ENCODE measurements at regions not wholly inside any gene's neighbourhood (a gene's known extent, or its start where the extent isn't known, plus 50 kb on each side); places are given as distances from the start of the nearest gene placed in this dataset.

DNA sequence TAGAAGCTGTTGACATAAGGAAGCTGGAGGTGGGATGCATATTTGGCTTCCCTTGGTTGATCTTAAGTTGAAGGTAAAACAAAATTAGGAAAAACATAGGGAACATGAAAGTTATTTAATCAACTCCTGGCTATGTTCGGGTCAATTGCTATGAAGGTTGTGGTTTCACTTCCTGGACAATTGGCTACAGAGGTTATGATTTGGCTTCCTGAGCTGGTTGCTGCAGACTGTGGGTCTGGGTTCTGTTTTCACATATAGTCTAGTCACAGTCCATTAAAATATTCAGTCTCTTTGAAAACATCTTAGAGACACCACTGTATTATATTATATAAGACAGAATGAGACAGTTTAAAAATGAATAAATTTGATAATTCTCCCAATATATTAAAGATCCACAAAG, 895.2 kb upstream of the USP15 start:
- H3K27me3 ChIP-seq = no peaks in the 10 kb centered on the region
- H3K4me1 ChIP-seq = no peaks in the 10 kb centered on the region
- no peak overlapping the region for H3K27ac ChIP-seq
- no peak overlapping the region for H3K4me3 ChIP-seq
- H3K36me3 ChIP-seq = no peaks in the 10 kb centered on the region
- H3K9me3 ChIP-seq (replicated peaks) = no peaks in the 10 kb centered on the region
- DNase-seq = no peak

DNA sequence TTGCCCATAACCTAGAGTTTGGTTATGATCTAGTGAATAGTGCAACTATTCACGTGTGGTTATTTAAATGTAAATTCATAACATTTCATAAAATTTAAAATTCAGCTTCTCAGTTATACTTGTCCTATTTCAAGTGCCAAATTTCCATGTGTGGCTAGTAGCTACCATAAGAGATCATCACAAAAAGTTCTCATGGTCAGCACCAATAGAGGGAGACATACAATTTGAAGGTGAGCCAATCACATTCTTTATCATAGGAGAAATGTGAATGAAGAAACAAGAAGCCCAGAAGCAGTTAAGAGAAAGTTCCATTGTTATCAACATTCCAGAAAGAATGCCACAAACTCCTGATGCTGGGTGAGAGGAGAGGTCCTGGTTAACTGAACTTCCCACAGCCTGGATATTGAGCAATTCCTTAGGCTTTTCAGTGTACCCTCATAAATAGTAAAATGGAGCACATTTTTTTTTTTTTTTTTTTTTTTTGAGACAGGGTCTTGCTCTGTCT, 892.9 kb upstream of the USP15 start:
- H3K4me3 ChIP-seq = no peak overlapping the region
- no peak overlapping the region for H3K27ac ChIP-seq
- H3K4me1 ChIP-seq = no peaks in the 10 kb centered on the region
- H3K27me3 ChIP-seq = no peaks in the 10 kb centered on the region
- no peaks in the 10 kb centered on the region for H3K9me3 ChIP-seq (replicated peaks)
- peak in 1 of 2 experiments; percentile 1 for DNase-seq
- H3K36me3 ChIP-seq = no peaks in the 10 kb centered on the region

DNA sequence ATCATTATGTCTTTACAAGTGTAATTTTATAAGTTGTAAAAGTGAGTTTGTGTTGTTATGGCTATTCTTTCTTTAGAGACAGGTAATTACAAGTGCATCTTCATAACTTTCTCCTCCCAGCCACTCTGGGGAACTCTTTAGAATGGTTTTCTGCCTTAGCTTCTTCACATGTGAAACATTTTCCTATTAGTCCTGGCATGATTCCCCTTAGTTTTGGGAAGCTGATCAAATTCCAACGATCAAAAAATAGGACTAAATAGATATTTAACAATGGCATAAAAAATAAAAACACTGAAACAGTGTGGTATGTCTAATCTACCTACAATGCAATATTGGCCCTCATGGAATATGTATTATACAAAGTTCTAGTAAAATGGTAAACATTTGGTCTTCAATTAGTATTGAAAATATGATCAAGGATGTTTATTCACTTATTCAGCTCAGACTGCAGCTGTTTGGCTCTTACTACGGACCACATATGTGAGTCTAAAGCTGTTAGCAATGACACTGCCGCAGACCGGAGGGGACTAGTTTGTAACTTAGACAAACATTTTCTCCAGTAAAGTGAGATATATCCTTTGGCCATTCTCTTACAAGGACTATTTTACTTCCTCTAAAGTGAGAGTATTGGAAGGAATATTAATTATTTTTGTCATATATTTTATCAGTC, 890.8 kb upstream of the USP15 start:
- no peaks in the 10 kb centered on the region for H3K27me3 ChIP-seq
- no peaks in the 10 kb centered on the region for H3K9me3 ChIP-seq (replicated peaks)
- no peaks in the 10 kb centered on the region for H3K36me3 ChIP-seq
- no peak overlapping the region for H3K4me3 ChIP-seq
- DNase-seq = no peak
- no peaks in the 10 kb centered on the region for H3K4me1 ChIP-seq
- H3K27ac ChIP-seq = no peak overlapping the region

DNA sequence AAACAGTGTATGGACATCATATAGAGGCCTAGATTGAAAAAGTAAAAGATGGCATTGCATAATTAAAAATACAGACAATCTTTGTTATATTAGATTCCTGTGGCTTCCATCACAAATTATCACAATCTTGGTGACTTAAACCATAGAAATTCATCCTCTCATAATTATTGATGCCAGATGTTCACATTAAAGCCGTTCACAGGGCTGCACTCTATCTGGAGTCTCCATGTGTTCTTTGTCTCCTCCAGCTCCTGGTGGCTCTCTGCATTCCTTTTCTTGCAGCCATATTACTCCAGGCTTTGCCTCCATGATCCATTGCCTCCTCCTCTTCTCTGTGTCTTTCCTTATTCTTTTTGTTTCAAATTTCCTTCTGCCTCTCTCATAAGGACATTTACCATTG, 875.7 kb upstream of the USP15 start:
- no peaks in the 10 kb centered on the region for H3K9me3 ChIP-seq (replicated peaks)
- no peaks in the 10 kb centered on the region for H3K4me1 ChIP-seq
- DNase-seq = no peak
- H3K4me3 ChIP-seq = no peak overlapping the region
- H3K36me3 ChIP-seq = no peaks in the 10 kb centered on the region
- no peaks in the 10 kb centered on the region for H3K27me3 ChIP-seq
- no peak overlapping the region for H3K27ac ChIP-seq

DNA sequence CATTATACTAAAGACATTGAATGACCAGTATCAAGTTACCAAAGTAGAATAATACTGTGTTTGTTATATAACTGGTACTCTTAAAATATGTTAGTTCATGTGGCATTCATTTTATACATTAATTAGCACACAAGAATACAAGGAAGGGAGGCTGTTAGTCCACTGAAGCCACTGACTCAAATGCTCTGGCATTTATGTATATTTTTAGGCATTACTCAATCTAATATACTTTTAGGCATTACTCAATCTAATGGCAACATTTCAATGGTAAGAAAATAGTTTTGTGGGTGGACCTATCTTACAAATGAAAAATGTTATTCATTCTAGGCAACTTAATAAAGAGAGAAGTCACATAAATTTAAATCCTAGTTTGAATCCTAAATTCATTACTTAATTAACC, 874.4 kb upstream of the USP15 start:
- Histone ChIP-seq H3K27ac (no peak overlapping the region), H3K36me3 (no peaks in the 10 kb centered on the region), H3K4me3 (no peak overlapping the region), H3K27me3 (no peaks in the 10 kb centered on the region), H3K4me1 (no peaks in the 10 kb centered on the region), H3K9me3 (replicated peaks) (no peaks in the 10 kb centered on the region)
- DNase-seq = no peak

DNA sequence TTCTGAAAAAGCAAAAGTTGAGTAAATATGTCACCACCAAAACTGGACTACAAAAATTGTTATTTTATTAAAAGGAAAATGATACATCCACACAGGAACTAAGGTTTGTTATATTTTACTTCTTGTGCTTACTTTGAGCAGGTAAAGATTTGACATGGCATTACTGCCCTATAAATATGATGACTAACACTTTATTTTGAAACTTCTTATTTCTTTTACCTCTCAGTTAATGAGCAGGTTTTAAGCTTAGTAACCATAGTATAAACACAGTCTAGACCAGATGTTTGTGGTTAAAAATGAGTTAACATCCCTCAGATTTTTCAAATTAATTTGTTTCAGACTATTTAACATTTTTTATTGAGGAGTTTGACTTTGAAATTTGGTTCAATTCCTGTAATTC, 862.5 kb upstream of the USP15 start:
- Histone ChIP-seq H3K9me3 (replicated peaks) (no peaks in the 10 kb centered on the region), H3K4me1 (no peaks in the 10 kb centered on the region), H3K27ac (no peak overlapping the region), H3K36me3 (no peaks in the 10 kb centered on the region), H3K4me3 (no peak overlapping the region), H3K27me3 (no peaks in the 10 kb centered on the region)
- no peak for DNase-seq

DNA sequence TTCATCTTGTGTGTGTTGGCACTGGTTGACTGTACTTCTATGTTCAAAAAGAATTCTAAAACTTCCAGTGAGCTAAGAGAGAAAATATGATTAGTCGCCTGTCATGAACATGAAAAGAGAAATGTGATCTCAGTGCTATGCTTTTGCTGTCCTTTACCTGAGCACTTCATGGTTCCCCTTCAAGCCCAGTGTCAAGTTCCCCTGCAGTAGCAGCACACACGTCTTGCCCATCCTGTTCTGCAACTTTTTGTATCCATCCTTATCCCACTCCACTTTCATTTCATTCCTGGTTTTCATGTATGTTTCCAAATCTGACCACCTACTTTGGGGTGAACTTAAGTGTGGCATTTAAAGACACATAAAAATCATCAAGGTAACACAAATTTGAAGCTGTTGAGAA, 848.0 kb upstream of the USP15 start:
- no peaks in the 10 kb centered on the region for H3K27me3 ChIP-seq
- no peaks in the 10 kb centered on the region for H3K36me3 ChIP-seq
- no peaks in the 10 kb centered on the region for H3K4me1 ChIP-seq
- H3K27ac ChIP-seq = no peak overlapping the region
- no peaks in the 10 kb centered on the region for H3K9me3 ChIP-seq (replicated peaks)
- H3K4me3 ChIP-seq = no peak overlapping the region
- no peak for DNase-seq

DNA sequence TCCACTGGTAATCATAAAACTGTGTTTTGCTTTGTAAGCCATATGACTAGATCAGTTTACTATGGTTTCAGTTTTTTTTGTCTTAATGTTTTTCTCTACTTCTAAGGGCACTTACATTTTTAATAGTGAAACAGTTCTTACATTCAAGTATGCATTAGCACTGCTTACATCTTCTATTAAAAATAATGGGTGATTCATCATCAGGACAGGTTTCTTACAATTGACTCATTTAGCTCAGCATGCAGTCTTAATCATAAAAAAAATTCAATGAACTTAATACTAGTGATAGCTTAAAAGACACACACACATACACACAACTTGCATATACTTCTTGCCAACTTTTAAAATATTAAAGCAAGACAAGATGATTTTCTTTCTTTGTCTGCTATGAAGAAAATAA, 845.7 kb upstream of the USP15 start:
- no peak overlapping the region for H3K27ac ChIP-seq
- H3K36me3 ChIP-seq = no peaks in the 10 kb centered on the region
- DNase-seq = no peak
- H3K4me3 ChIP-seq = no peak overlapping the region
- no peaks in the 10 kb centered on the region for H3K27me3 ChIP-seq
- H3K4me1 ChIP-seq = no peaks in the 10 kb centered on the region
- no peaks in the 10 kb centered on the region for H3K9me3 ChIP-seq (replicated peaks)

DNA sequence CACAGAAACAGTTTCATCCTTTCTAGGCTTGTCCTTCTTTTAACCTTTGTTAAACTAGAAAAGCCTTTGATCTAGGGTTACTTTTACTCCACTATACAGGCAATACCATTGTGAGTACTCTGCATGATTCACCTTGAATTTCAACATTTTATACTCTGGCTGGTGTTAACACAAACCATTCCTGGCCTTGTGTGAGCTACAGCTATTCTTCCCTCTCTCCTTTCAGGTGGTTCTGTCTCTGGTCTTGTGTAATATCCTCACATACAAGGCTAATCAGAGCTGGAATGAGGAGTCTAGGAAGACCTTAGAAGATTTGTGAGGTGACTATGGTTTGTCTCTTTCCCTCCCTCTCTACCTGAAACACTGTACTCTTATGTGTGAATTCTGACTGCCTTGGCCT, 837.4 kb upstream of the USP15 start:
- Histone ChIP-seq H3K9me3 (replicated peaks) (no peaks in the 10 kb centered on the region), H3K4me3 (no peak overlapping the region), H3K4me1 (no peaks in the 10 kb centered on the region), H3K27me3 (no peaks in the 10 kb centered on the region), H3K36me3 (no peaks in the 10 kb centered on the region), H3K27ac (no peak overlapping the region)
- DNase-seq = no peak

DNA sequence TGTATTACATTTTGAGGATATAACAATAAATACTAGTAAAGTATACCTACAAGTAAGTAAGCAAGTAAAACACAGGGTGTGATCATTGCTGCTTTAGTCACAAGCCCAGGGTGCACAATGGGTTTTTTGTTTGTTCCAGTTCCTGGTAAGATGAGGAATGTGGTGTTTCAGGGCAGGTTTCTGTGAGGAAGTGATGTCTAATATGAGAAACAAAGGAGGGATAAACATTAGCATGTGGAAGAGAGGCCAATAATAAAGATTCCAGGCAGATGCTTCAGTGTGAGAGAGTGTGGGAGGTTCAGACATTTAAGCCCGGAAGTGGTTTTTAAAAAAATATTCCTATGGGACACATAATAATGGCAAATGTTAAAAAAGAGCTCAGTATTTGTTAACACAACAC, 808.1 kb upstream of the USP15 start:
- Histone ChIP-seq H3K4me3 (no peak overlapping the region), H3K27ac (no peak overlapping the region), H3K4me1 (0 out of 2 replicates have a peak, but pooled peaks cover 3% of the 10 kb centered on the region), H3K9me3 (replicated peaks) (no peaks in the 10 kb centered on the region), H3K36me3 (no peaks in the 10 kb centered on the region), H3K27me3 (no peaks in the 10 kb centered on the region)
- peak in 1 of 2 experiments; percentile 31 for DNase-seq

DNA sequence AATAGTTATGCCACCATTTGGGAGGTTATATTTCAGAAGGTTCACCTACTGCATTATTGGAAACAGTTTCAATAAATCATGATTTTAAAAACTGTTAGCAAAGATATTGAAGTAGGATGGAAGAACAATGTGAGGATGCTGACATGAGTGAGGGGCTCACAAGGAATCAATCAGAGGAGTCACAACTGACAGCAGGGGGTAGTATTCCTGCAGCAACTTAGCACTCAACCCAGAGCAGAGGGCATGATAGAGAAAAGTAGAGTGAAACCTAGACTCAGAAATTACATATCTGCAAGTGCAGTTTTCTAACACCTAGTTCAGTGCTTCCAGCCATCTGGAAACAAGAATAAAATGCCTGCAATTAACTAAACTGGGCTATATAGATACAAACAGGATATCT, 772.5 kb upstream of the USP15 start:
- no peak for DNase-seq
- H3K27ac ChIP-seq = no peak overlapping the region
- no peaks in the 10 kb centered on the region for H3K4me1 ChIP-seq
- H3K27me3 ChIP-seq = no peaks in the 10 kb centered on the region
- no peaks in the 10 kb centered on the region for H3K9me3 ChIP-seq (replicated peaks)
- H3K4me3 ChIP-seq = no peak overlapping the region
- no peaks in the 10 kb centered on the region for H3K36me3 ChIP-seq

DNA sequence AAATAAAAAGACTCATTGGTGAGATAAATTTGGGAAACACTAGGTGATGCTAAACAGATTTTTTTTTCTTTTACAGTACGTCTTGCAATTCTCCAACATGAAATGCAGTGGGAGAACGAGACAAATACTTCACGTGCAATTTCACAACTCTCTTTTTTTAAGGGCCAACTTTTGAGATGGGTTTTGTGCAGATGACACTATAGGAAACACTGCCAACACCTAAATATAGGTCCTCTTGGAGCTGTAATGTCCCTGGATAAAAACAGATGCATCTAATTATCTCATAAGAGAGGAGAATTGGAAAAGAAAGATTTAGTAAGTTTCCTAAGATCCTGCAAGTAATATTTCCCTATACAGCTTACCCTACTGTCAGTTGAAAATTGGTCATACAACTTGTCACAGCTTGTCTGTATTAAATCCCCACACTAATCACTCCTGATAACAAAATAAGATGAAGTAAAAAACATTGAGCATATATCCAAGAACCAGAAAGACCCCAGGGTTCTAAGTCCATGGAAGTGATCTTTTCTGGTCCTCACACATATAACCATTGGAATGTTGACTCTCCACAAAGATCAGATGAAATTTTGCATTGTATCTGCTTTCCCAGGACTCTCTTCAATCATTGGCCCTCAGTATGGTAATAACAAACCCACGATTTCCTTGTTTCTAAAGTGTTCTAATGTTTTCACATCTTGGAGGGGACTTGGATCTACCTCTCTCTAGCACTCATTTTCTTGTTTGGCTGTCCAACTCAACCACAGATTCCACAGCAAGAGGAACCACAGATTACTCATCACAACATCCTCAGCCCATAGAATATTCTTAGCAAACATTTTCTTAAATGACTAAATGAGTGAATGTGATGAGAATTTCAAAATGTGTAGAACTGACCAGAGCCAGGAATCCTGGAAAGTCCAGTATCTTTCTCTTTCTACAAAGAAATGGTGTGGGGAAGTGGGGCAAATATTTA, 769.4 kb upstream of the USP15 start:
- no peak overlapping the region for H3K27ac ChIP-seq
- no peaks in the 10 kb centered on the region for H3K4me1 ChIP-seq
- no peak for DNase-seq
- H3K27me3 ChIP-seq = no peaks in the 10 kb centered on the region
- no peaks in the 10 kb centered on the region for H3K9me3 ChIP-seq (replicated peaks)
- H3K4me3 ChIP-seq = no peak overlapping the region
- H3K36me3 ChIP-seq = no peaks in the 10 kb centered on the region

DNA sequence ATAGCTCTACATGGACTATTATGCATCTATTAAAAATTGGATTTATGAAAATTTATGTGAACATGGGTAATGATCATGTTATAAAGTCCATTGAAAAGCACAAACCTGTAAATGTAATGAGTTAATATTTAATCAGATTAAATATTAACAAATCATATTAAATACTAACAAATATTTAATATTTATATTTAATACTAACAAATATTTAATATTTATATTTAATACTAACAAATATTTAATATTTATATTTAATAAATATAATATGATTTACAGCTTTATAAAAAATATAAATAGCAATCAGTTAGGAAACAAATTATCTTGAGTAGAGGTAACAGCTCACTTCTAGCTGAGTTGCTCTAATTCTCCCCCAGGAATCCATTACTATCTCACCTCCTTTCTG, 758.0 kb upstream of the USP15 start:
- Histone ChIP-seq H3K4me3 (no peak overlapping the region), H3K36me3 (no peaks in the 10 kb centered on the region), H3K9me3 (replicated peaks) (no peaks in the 10 kb centered on the region), H3K27ac (no peak overlapping the region), H3K27me3 (no peaks in the 10 kb centered on the region), H3K4me1 (no peaks in the 10 kb centered on the region)
- no peak for DNase-seq

DNA sequence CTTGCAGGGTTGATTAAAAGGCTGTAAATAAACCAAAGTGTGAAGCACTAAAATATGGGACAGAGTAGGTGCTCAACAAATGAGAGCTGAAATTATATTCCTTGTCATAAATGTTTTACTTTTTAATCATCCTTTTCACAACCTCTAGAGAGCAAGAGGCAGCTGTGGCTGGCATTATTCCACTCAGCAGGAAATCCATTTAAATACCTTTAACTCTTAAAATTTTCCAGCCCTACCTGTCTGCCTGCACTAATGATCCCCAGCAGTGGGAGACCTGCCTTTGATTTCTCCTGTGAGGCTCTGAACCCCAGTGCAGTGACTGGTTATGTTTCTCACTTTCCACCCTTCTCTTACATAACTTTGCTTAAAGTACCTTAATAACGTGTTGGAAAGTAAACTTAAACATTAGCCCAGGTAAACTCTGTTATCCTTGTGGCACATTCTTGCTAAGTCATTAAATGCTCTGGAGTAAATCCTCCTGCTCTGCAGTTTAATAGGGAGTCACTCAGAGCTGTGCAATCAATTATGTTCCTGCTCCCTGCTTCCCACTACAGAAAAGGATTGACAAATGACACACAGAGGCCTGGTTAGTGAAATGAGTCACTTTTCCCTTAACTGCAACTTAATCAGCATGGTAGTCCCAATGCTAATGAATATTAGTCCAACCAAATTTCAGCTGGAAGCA, 755.7 kb upstream of the USP15 start:
- H3K27me3 ChIP-seq = no peaks in the 10 kb centered on the region
- H3K4me3 ChIP-seq = no peak overlapping the region
- H3K36me3 ChIP-seq = no peaks in the 10 kb centered on the region
- H3K9me3 ChIP-seq (replicated peaks) = no peaks in the 10 kb centered on the region
- no peaks in the 10 kb centered on the region for H3K4me1 ChIP-seq
- no peak for DNase-seq
- no peak overlapping the region for H3K27ac ChIP-seq

DNA sequence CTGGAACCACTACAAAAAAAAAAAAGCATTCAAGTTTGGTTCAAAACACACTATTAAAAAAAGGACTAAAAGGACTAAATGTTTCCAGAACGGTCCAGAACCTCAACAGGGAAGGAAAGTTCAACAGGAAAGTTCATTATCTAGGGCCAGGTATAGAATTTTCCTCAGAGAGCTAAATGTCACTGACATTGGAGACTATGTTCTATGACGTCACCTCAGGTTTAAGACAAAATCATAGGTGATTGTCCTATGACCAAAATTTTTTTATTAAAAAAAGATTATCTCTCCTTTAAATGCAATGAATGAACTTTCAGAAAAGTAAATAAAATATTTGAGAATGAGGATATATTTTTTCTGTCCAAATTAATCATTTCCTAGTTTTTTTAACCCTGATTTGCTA, 746.7 kb upstream of the USP15 start:
- H3K9me3 ChIP-seq (replicated peaks) = no peaks in the 10 kb centered on the region
- no peaks in the 10 kb centered on the region for H3K4me1 ChIP-seq
- H3K27me3 ChIP-seq = no peaks in the 10 kb centered on the region
- no peak overlapping the region for H3K4me3 ChIP-seq
- H3K27ac ChIP-seq = no peak overlapping the region
- no peak for DNase-seq
- H3K36me3 ChIP-seq = no peaks in the 10 kb centered on the region
